GM18498 (cell line): ENCODE measurements at regions not wholly inside any gene's neighbourhood (a gene's known extent, or its start where the extent isn't known, plus 50 kb on each side); places are given as distances from the start of the nearest gene placed in this dataset.

Experiments used
- ATAC-seq: cut with Tn5 transposase; IDR thresholded peaks from one replicate; pipeline ENCODE4 v1.9.1; 2021; ENCODE audit warnings: mild to moderate bottlenecking, moderate library complexity; ENCODE audit not compliant: unreplicated experiment

GRCh38 chr5:8376478-8376877 lies 507.5 kb downstream of the MTRR start:
- ATAC-seq, result no peak

DNA sequence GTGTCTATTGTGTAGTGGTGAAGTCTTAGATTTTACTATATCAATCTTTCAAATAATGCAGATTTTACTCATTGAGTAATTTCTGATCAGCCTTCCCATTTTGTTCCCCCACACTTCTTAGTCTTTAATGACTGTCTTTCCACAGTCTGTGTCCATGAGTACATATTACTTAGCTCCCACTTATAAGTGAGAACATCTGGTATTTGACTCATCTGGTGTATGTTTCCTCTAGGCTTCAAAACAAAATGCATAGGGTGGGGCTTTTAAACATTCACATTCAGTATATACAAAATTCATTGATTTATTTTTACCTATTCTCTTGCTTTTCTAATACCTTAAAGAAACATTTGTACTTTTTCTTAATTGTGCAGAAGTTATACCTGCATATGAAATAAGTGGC lies 513.0 kb downstream of the MTRR start:
- no peak for ATAC-seq

DNA sequence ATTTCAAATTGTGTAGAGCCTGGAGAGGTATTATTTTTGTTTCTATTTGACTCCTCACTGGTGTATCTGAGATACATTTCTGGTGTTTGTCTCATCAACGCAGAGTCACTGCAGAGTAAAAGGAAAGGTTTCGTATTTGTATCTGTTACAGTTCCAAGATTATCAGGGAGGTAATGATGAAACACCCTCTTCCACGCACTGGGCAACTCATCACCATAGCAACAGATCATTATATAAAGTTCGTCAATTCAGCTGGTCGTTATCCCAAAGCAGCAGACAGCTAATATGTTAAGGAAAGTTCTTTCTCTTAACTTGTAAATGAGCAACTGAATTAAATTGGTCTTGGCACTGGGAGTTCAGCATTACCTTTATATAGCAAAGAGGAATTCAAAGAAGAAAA lies 513.5 kb downstream of the MTRR start:
- no peak for ATAC-seq

- no peak for ATAC-seq
Observed at GRCh38 chr5:8383616-8384015, 514.7 kb downstream of the MTRR start.

- no peak for ATAC-seq
Observed at GRCh38 chr5:8386719-8387288, 517.9 kb downstream of the MTRR start.

- ATAC-seq, result no peak
Observed at GRCh38 chr5:8391911-8392310, 523.0 kb downstream of the MTRR start.

GRCh38 chr5:8393240-8393639 lies 524.3 kb downstream of the MTRR start:
- no peak for ATAC-seq

DNA sequence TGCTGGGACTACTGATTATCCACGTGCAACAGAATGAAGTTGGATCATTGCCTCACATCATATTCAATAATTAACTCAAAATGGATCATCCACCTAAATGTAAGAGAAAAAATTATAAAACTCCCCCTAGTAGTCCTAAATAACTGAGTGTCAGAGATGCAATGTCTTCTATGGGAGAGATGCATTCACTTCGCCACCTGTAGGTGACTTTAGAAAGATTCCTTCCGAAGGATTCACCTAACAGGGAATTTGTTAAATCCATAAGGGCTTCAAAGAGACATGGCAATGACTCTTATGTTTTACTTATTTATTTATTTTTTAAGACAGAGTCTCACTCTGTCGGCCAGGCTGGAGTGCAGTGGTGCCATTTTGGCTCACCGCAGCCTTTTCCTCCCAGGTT lies 526.0 kb downstream of the MTRR start:
- ATAC-seq, result no peak

- ATAC-seq, result no peak
Observed at GRCh38 chr5:8396246-8396645, 527.3 kb downstream of the MTRR start.

DNA sequence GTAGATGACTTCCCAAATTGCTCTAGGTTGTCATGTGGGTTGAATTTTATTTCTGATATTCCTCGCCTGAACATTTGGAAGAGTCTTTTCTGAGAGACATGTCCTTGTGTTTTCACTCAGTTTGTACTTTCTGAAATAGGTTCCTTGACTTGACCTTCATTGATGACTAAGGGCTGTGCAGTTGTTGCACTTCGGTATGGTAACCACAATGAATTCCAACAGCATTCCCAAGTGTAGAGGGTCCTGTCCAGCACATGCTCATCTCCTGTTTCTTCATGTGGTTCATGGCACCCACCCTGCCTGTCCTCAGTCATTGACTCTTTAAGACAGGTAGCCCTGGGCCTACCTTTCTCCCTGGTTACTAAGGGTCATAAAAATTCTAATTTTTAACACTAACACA lies 527.8 kb downstream of the MTRR start:
- no peak for ATAC-seq

- ATAC-seq, result no peak
Observed at GRCh38 chr5:8399471-8399870, 530.5 kb downstream of the MTRR start.

DNA sequence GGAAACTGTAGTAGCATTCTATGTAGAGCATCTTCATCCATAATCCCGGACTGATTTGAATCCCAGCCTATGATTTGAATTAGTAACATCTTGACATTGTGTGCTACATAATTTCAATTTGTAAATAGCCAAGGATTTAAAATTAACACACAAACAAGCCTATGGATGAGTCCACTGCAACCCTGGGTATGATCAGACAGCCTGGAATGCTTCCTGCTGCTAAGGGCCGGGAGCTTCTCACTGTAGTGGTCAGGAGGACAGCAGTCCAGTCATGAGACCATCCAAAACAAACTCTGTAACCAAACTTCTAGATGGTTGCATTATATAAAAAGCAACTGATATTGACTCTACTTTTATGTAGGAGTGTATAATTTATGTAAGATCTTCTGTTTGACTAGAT lies 539.3 kb downstream of the MTRR start:
- ATAC-seq, result no peak

GRCh38 chr5:8410618-8411017 lies 541.7 kb downstream of the MTRR start:
- ATAC-seq, result no peak

- no peak for ATAC-seq
Observed at GRCh38 chr5:8413975-8414374, 545.0 kb downstream of the MTRR start.

DNA sequence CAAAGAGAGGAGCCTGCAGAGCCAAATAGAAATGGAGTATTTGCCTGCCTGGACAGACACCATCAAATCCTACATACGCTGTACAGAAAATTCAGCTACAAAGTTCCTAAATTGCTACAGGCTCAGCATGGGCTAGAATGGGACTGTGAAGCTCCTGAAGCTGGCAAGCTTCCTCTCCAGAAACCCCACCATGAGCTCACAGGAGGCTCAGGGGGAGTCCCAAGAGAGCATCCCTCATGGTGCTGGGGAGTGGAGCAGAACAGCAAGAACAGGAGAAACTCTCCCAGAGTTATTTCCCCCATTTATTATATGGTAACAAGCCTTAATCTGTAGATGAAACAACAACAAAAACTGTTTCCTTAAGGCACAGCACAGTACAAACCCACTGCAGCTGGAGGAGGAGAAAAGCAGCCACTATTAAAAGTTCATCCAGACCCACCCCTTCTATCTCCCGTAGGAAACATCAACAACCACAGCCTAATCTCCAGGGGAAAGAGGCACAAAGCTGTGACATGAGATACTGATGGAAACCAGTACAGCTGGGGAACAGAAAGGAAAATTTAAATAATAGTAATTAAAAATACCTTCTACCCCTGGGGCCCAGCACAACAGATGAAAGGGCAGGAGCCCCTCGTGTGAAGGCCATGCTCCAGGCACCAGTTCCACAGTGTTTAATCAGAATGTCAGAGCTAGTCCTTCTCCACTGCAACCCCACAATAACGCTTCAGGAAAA lies 548.5 kb downstream of the MTRR start:
- no peak for ATAC-seq

- no peak for ATAC-seq
Observed at GRCh38 chr5:8418049-8418426, 549.1 kb downstream of the MTRR start.

GRCh38 chr5:8429778-8430758 lies 561.1 kb downstream of the MTRR start:
- ATAC-seq, result no peak

GRCh38 chr5:8434501-8434900 lies 565.6 kb downstream of the MTRR start:
- no peak for ATAC-seq

GRCh38 chr5:8436924-8437323 lies 568.0 kb downstream of the MTRR start:
- no peak for ATAC-seq

- no peak for ATAC-seq
Observed at GRCh38 chr5:8445139-8445538, 576.2 kb downstream of the MTRR start.

GRCh38 chr5:8446179-8446578 lies 577.2 kb downstream of the MTRR start:
- no peak for ATAC-seq

GRCh38 chr5:8456846-8457186 lies 587.9 kb downstream of the MTRR start:
- ATAC-seq, result no peak
